ENCODE measurements at regions not wholly inside any gene's neighbourhood (a gene's known extent, or its start where the extent isn't known, plus 50 kb on each side); places are given as distances from the start of the nearest gene placed in this dataset.

GRCh38 chr18:60981682-60982328, 351.4 kb upstream of the CDH20 start:
- Histone ChIP-seq H4K12ac (ENCODE audit: low read depth, low read length) (no peak overlapping the region), H3K9ac (ENCODE audit: low read length) (no peak overlapping the region), H4K8ac (ENCODE audit: low read depth, low read length) (no peak overlapping the region), H3K4me1 (ENCODE audit: control insufficient read depth in 1 of 2, insufficient read depth in 2 of 2, low read length in 2 of 2) (peaks cover 0 to 2% of the 10 kb centered on the region in 2 experiments), H3K23ac (ENCODE audit: low read length) (no peak overlapping the region), H3K4me3 (ENCODE audit: low read depth, low read length) (no peak overlapping the region), H3K27me3 (ENCODE audit: insufficient read depth, low read length) (no peaks in the 10 kb centered on the region), H2BK5ac (ENCODE audit: low read depth, low read length, poor library complexity) (no peak overlapping the region), H2AFZ (ENCODE audit: insufficient read depth, low read length, poor library complexity) (no peak overlapping the region), H3K79me2 (ENCODE audit: control insufficient read depth, insufficient read depth, low read length, poor library complexity) (no peaks in the 10 kb centered on the region), H4K91ac (ENCODE audit: low read depth, low read length) (no peak overlapping the region), H2AK5ac (ENCODE audit: low read length) (no peak overlapping the region), H3K79me1 (ENCODE audit: low read length) (no peaks in the 10 kb centered on the region), H3K14ac (ENCODE audit: low read length) (no peak overlapping the region), H2BK12ac (ENCODE audit: low read length) (no peak overlapping the region), H3K9me3 (ENCODE audit: insufficient read depth, low read depth, low read length) (no peaks in the 10 kb centered on the region), H3K4me2 (ENCODE audit: low read length) (no peak overlapping the region), H3K18ac (ENCODE audit: low read length) (no peak overlapping the region), H3K36me3 (ENCODE audit: control insufficient read depth in 1 of 2, insufficient read depth in 2 of 2, low read length in 2 of 2) (no peaks in the 10 kb centered on the region), H2BK120ac (ENCODE audit: insufficient read depth, low read length, poor library complexity) (no peak overlapping the region), H3K27ac (ENCODE audit: low read depth, low read length) (no peak overlapping the region), H3K4ac (ENCODE audit: low read depth, low read length) (no peak overlapping the region)
- no CpG with 5 or more reads among the region's 3 CpGs for WGBS (ENCODE audit: extremely low coverage, insufficient coverage, insufficient read length)
- no peak for DNase-seq

- H2BK12ac ChIP-seq (ENCODE audit: low read length) = no peak overlapping the region
- H4K91ac ChIP-seq (ENCODE audit: low read depth, low read length) = no peak overlapping the region
- no peak overlapping the region for H3K14ac ChIP-seq (ENCODE audit: low read length)
- no peaks in the 10 kb centered on the region for H3K79me1 ChIP-seq (ENCODE audit: low read length)
- H3K23ac ChIP-seq (ENCODE audit: low read length) = no peak overlapping the region
- no peak overlapping the region for H3K27ac ChIP-seq (ENCODE audit: low read depth, low read length)
- H3K4ac ChIP-seq (ENCODE audit: low read depth, low read length) = no peak overlapping the region
- H2AFZ ChIP-seq (ENCODE audit: insufficient read depth, low read length, poor library complexity) = no peak overlapping the region
- H3K4me2 ChIP-seq (ENCODE audit: low read length) = no peak overlapping the region
- no peaks in the 10 kb centered on the region for H3K9me3 ChIP-seq (ENCODE audit: insufficient read depth, low read depth, low read length)
- H3K4me3 ChIP-seq (ENCODE audit: low read depth, low read length) = no peak overlapping the region
- H3K79me2 ChIP-seq (ENCODE audit: control insufficient read depth, insufficient read depth, low read length, poor library complexity) = no peaks in the 10 kb centered on the region
- peaks cover 0 to 2% of the 10 kb centered on the region in 2 experiments for H3K4me1 ChIP-seq (ENCODE audit: control insufficient read depth in 1 of 2, insufficient read depth in 2 of 2, low read length in 2 of 2)
- no peak overlapping the region for H4K12ac ChIP-seq (ENCODE audit: low read depth, low read length)
- no peak overlapping the region for H4K8ac ChIP-seq (ENCODE audit: low read depth, low read length)
- WGBS (ENCODE audit: extremely low coverage, insufficient coverage, insufficient read length) = no CpG with 5 or more reads among the region's 2 CpGs
- no peak overlapping the region for H2BK120ac ChIP-seq (ENCODE audit: insufficient read depth, low read length, poor library complexity)
- H3K18ac ChIP-seq (ENCODE audit: low read length) = no peak overlapping the region
- H3K9ac ChIP-seq (ENCODE audit: low read length) = no peak overlapping the region
- H3K36me3 ChIP-seq (ENCODE audit: control insufficient read depth in 1 of 2, insufficient read depth in 2 of 2, low read length in 2 of 2) = no peaks in the 10 kb centered on the region
- no peak for DNase-seq
- H2BK5ac ChIP-seq (ENCODE audit: low read depth, low read length, poor library complexity) = no peak overlapping the region
- no peak overlapping the region for H2AK5ac ChIP-seq (ENCODE audit: low read length)
- H3K27me3 ChIP-seq (ENCODE audit: insufficient read depth, low read length) = no peaks in the 10 kb centered on the region
These were observed 350.9 kb upstream of the CDH20 start for GRCh38 chr18:60982329-60982695.

- Histone ChIP-seq H3K27me3 (ENCODE audit: insufficient read depth, low read length) (no peaks in the 10 kb centered on the region), H4K91ac (ENCODE audit: low read depth, low read length) (no peak overlapping the region), H3K9ac (ENCODE audit: low read length) (no peak overlapping the region), H3K36me3 (ENCODE audit: control insufficient read depth in 1 of 2, insufficient read depth in 2 of 2, low read length in 2 of 2) (no peaks in the 10 kb centered on the region), H3K4ac (ENCODE audit: low read depth, low read length) (no peak overlapping the region), H2BK5ac (ENCODE audit: low read depth, low read length, poor library complexity) (no peak overlapping the region), H3K18ac (ENCODE audit: low read length) (no peak overlapping the region), H2BK12ac (ENCODE audit: low read length) (no peak overlapping the region), H4K8ac (ENCODE audit: low read depth, low read length) (no peak overlapping the region), H2AFZ (ENCODE audit: insufficient read depth, low read length, poor library complexity) (no peak overlapping the region), H3K4me3 (ENCODE audit: low read depth, low read length) (no peak overlapping the region), H3K4me1 (ENCODE audit: control insufficient read depth in 1 of 2, insufficient read depth in 2 of 2, low read length in 2 of 2) (peaks cover 0 to 2% of the 10 kb centered on the region in 2 experiments), H2AK5ac (ENCODE audit: low read length) (no peak overlapping the region), H3K27ac (ENCODE audit: low read depth, low read length) (no peak overlapping the region), H3K23ac (ENCODE audit: low read length) (no peak overlapping the region), H3K4me2 (ENCODE audit: low read length) (no peak overlapping the region), H2BK120ac (ENCODE audit: insufficient read depth, low read length, poor library complexity) (no peak overlapping the region), H4K12ac (ENCODE audit: low read depth, low read length) (no peak overlapping the region), H3K9me3 (ENCODE audit: insufficient read depth, low read depth, low read length) (no peaks in the 10 kb centered on the region), H3K79me2 (ENCODE audit: control insufficient read depth, insufficient read depth, low read length, poor library complexity) (no peaks in the 10 kb centered on the region), H3K79me1 (ENCODE audit: low read length) (no peaks in the 10 kb centered on the region), H3K14ac (ENCODE audit: low read length) (no peak overlapping the region)
- no peak for DNase-seq
These were observed 350.3 kb upstream of the CDH20 start for GRCh38 chr18:60982928-60983327.

- Histone ChIP-seq H3K23ac (ENCODE audit: low read length) (no peak overlapping the region), H3K36me3 (ENCODE audit: control insufficient read depth in 1 of 2, insufficient read depth in 2 of 2, low read length in 2 of 2) (no peaks in the 10 kb centered on the region), H2BK120ac (ENCODE audit: insufficient read depth, low read length, poor library complexity) (no peak overlapping the region), H3K27ac (ENCODE audit: low read depth, low read length) (no peak overlapping the region), H3K4me3 (ENCODE audit: low read depth, low read length) (no peak overlapping the region), H3K4me2 (ENCODE audit: low read length) (no peak overlapping the region), H3K9me3 (ENCODE audit: insufficient read depth, low read depth, low read length) (no peaks in the 10 kb centered on the region), H3K4me1 (ENCODE audit: control insufficient read depth in 1 of 2, insufficient read depth in 2 of 2, low read length in 2 of 2) (no peaks in the 10 kb centered on the region), H2BK12ac (ENCODE audit: low read length) (no peak overlapping the region), H3K79me1 (ENCODE audit: low read length) (no peaks in the 10 kb centered on the region), H4K8ac (ENCODE audit: low read depth, low read length) (no peak overlapping the region), H2AK5ac (ENCODE audit: low read length) (no peak overlapping the region), H3K18ac (ENCODE audit: low read length) (no peak overlapping the region), H3K27me3 (ENCODE audit: insufficient read depth, low read length) (no peaks in the 10 kb centered on the region), H3K4ac (ENCODE audit: low read depth, low read length) (no peak overlapping the region), H3K9ac (ENCODE audit: low read length) (no peak overlapping the region), H2BK5ac (ENCODE audit: low read depth, low read length, poor library complexity) (no peak overlapping the region), H4K12ac (ENCODE audit: low read depth, low read length) (no peak overlapping the region), H4K91ac (ENCODE audit: low read depth, low read length) (no peak overlapping the region), H3K79me2 (ENCODE audit: control insufficient read depth, insufficient read depth, low read length, poor library complexity) (no peaks in the 10 kb centered on the region), H2AFZ (ENCODE audit: insufficient read depth, low read length, poor library complexity) (no peak overlapping the region), H3K14ac (ENCODE audit: low read length) (no peak overlapping the region)
- DNase-seq = no peak
- WGBS (ENCODE audit: extremely low coverage, insufficient coverage, insufficient read length) = no CpG with 5 or more reads among the region's 4 CpGs
These were observed 348.7 kb upstream of the CDH20 start for GRCh38 chr18:60984510-60984909.
